Vagina (tissue), 2 donors: ENCODE measurements at regions not wholly inside any gene's neighbourhood (a gene's known extent, or its start where the extent isn't known, plus 50 kb on each side); places are given as distances from the start of the nearest gene placed in this dataset.

Source experiments
- DNase-seq, 2 donors: peaks; one replicate each; pipeline ENCODE4 v3.0.0-alpha.2; 2017; ENCODE audit errors: extremely low spot score in 2 of 2
- H3K27ac ChIP-seq: fragments of 200-600 bp; sonication (generic); one replicate; pipeline ENCODE4 v1.5.1; 2019
- H3K27me3 ChIP-seq: fragments of 200-600 bp; sonication (generic); one replicate; pipeline ENCODE4 v1.5.1; 2019
- H3K36me3 ChIP-seq, 2 donors: fragments of 200-600 bp; sonication (generic); one replicate each; pipeline ENCODE4 v1.5.1; 2017 to 2019
- H3K4me1 ChIP-seq: fragments of 200-600 bp; sonication (generic); one replicate; pipeline ENCODE4 v1.5.1; 2019
- H3K4me3 ChIP-seq, 2 donors: fragments of 200-600 bp; sonication (generic); 1 replicate in 1 of 2; 2 replicates in 1 of 2; pipeline ENCODE4 v1.5.1; 2016 to 2019
- H3K9me3 ChIP-seq: fragments of 200-600 bp; sonication (generic); one replicate; pipeline ENCODE4 v1.5.1; 2019
- CTCF ChIP-seq, 3 experiments: fragments of 450-650 bp in 2 of 3; fragments of 200-600 bp in 1 of 3; sonication (generic) in 1 of 3; IDR thresholded peaks; one replicate each; pipeline ENCODE4 v1.5.1; 2017 to 2019; ENCODE audit warnings: antibody characterized with exemption in 3 of 3, mild to moderate bottlenecking in 2 of 3, moderate library complexity in 2 of 3
- POLR2A ChIP-seq, 2 donors: fragments of 450-650 bp; IDR thresholded peaks; one replicate each; pipeline ENCODE4 v1.6.1; 2017; ENCODE audit warnings: antibody characterized with exemption in 2 of 2, mild to moderate bottlenecking in 2 of 2, moderate library complexity in 2 of 2
- POLR2AphosphoS5 ChIP-seq, 2 donors: sonication (generic); formaldehyde crosslinking; IDR thresholded peaks; one replicate each; pipeline ENCODE4 v1.9.0; 2017; ENCODE audit warnings: antibody characterized with exemption in 2 of 2, mild to moderate bottlenecking in 2 of 2, low read depth in 1 of 2; ENCODE audit not compliant: insufficient read depth in 1 of 2
- intact Hi-C: fragments of 100-400 bp; cut with DNase I; formaldehyde crosslinking; loops from one replicate; pipeline ENCODE4 v1.15.1; 2023

GRCh38 chr4:60926624-60927023 lies 273.5 kb upstream of the ADGRL3 start:
- H3K4me1 ChIP-seq = no peaks in the 10 kb centered on the region
- TF ChIP-seq POLR2AphosphoS5 (IDR thresholded peaks at IDR 0.05; ENCODE audit: insufficient read depth in 1 of 2, low read depth in 1 of 2) = no peak
- TF ChIP-seq CTCF (IDR thresholded peaks at IDR 0.05) = no peak
- no peak for TF ChIP-seq POLR2A (IDR thresholded peaks at IDR 0.05)
- no peak overlapping the region for H3K27ac ChIP-seq
- no peaks in the 10 kb centered on the region for H3K36me3 ChIP-seq
- intact Hi-C loops = no loop called here
- DNase-seq = no peak
- H3K4me3 ChIP-seq = no peak overlapping the region
- no peaks in the 10 kb centered on the region for H3K9me3 ChIP-seq
- H3K27me3 ChIP-seq = no peaks in the 10 kb centered on the region

GRCh38 chr4:60930866-60931265 lies 269.3 kb upstream of the ADGRL3 start:
- no peak for TF ChIP-seq POLR2AphosphoS5 (IDR thresholded peaks at IDR 0.05; ENCODE audit: insufficient read depth in 1 of 2, low read depth in 1 of 2)
- TF ChIP-seq POLR2A (IDR thresholded peaks at IDR 0.05) = no peak
- no peak for TF ChIP-seq CTCF (IDR thresholded peaks at IDR 0.05)
- Histone ChIP-seq H3K27ac (no peak overlapping the region), H3K4me3 (no peak overlapping the region), H3K36me3 (no peaks in the 10 kb centered on the region), H3K9me3 (no peaks in the 10 kb centered on the region), H3K4me1 (no peaks in the 10 kb centered on the region), H3K27me3 (no peaks in the 10 kb centered on the region)
- no peak for DNase-seq
- intact Hi-C loops = no loop called here

- Histone ChIP-seq H3K27ac (no peak overlapping the region), H3K4me3 (no peak overlapping the region), H3K27me3 (no peaks in the 10 kb centered on the region), H3K36me3 (no peaks in the 10 kb centered on the region), H3K9me3 (no peaks in the 10 kb centered on the region), H3K4me1 (no peaks in the 10 kb centered on the region)
- intact Hi-C loops = no loop called here
- no peak for DNase-seq
- no peak for TF ChIP-seq POLR2AphosphoS5 (IDR thresholded peaks at IDR 0.05; ENCODE audit: insufficient read depth in 1 of 2, low read depth in 1 of 2)
- TF ChIP-seq CTCF (IDR thresholded peaks at IDR 0.05) = no peak
- TF ChIP-seq POLR2A (IDR thresholded peaks at IDR 0.05) = no peak
Measured at GRCh38 chr4:60934566-60935295, 265.4 kb upstream of the ADGRL3 start.

GRCh38 chr4:60938181-60938580 lies 261.9 kb upstream of the ADGRL3 start:
- no peaks in the 10 kb centered on the region for H3K4me1 ChIP-seq
- TF ChIP-seq POLR2AphosphoS5 (IDR thresholded peaks at IDR 0.05; ENCODE audit: insufficient read depth in 1 of 2, low read depth in 1 of 2) (no peak), CTCF (IDR thresholded peaks at IDR 0.05) (no peak), POLR2A (IDR thresholded peaks at IDR 0.05) (no peak)
- intact Hi-C loops = no loop called here
- H3K4me3 ChIP-seq = no peak overlapping the region
- H3K27me3 ChIP-seq = no peaks in the 10 kb centered on the region
- H3K9me3 ChIP-seq = no peaks in the 10 kb centered on the region
- DNase-seq = no peak
- H3K27ac ChIP-seq = no peak overlapping the region
- no peaks in the 10 kb centered on the region for H3K36me3 ChIP-seq

- Histone ChIP-seq H3K4me3 (no peak overlapping the region), H3K9me3 (no peaks in the 10 kb centered on the region), H3K27ac (no peak overlapping the region), H3K4me1 (no peaks in the 10 kb centered on the region), H3K27me3 (no peaks in the 10 kb centered on the region), H3K36me3 (no peaks in the 10 kb centered on the region)
- intact Hi-C loops = no loop called here
- DNase-seq = no peak
- no peak for TF ChIP-seq POLR2AphosphoS5 (IDR thresholded peaks at IDR 0.05; ENCODE audit: insufficient read depth in 1 of 2, low read depth in 1 of 2)
- no peak for TF ChIP-seq POLR2A (IDR thresholded peaks at IDR 0.05)
- no peak for TF ChIP-seq CTCF (IDR thresholded peaks at IDR 0.05)
Measured at GRCh38 chr4:60938621-60939020, 261.5 kb upstream of the ADGRL3 start.
